ENCODE measurements at regions not wholly inside any gene's neighbourhood (a gene's known extent, or its start where the extent isn't known, plus 50 kb on each side); places are given as distances from the start of the nearest gene placed in this dataset.

DNA sequence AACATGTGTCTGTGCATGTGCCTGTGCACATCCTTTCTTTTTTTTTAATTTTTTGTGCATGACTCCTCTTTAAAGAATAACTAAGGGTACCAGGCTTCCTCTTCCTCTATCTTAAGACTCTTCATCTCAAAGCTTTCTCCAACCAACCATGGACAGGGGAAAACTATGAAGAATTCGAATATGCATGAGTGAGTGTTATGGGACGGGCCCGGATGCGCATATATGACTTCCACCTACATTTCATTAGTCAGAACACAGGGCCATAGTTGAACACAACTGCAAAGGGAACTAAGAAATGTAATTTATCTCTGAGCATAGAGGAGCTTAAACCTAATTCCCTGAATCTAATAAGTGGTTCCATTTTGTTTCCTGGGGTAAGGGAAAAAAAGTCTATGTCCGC is 270.3 kb upstream of the SORCS1 start:
- TF ChIP-seq, protein P1, sequence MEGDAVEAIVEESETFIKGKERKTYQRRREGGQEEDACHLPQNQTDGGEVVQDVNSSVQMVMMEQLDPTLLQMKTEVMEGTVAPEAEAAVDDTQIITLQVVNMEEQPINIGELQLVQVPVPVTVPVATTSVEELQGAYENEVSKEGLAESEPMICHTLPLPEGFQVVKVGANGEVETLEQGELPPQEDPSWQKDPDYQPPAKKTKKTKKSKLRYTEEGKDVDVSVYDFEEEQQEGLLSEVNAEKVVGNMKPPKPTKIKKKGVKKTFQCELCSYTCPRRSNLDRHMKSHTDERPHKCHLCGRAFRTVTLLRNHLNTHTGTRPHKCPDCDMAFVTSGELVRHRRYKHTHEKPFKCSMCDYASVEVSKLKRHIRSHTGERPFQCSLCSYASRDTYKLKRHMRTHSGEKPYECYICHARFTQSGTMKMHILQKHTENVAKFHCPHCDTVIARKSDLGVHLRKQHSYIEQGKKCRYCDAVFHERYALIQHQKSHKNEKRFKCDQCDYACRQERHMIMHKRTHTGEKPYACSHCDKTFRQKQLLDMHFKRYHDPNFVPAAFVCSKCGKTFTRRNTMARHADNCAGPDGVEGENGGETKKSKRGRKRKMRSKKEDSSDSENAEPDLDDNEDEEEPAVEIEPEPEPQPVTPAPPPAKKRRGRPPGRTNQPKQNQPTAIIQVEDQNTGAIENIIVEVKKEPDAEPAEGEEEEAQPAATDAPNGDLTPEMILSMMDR (IDR thresholded peaks at IDR 0.05): no peak
- TF ChIP-seq POLR2A (IDR thresholded peaks at IDR 0.05): no peak

All from heart left ventricle (tissue), 13 donors.